Left colon (tissue), 2 donors: ENCODE measurements at regions not wholly inside any gene's neighbourhood (a gene's known extent, or its start where the extent isn't known, plus 50 kb on each side); places are given as distances from the start of the nearest gene placed in this dataset.
"Not testable (repeated sequence)": the region's sequence is repeated elsewhere in the genome, so short reads cannot be mapped to it uniquely, and the experiment has no call there.

Experiments used
- ATAC-seq: fragments of 200-7000 bp; cut with Tn5 transposase; one replicate; pipeline ENCODE4 v1.9.1; 2020; ENCODE audit warnings: mild to moderate bottlenecking, moderate library complexity
- DNase-seq, 2 donors: peaks; one replicate each; pipeline ENCODE4 v3.0.0-alpha.2; 2020
- intact Hi-C, 2 donors: fragments of 100-400 bp; cut with DNase I in 1 of 2; cut with micrococcal nuclease in 1 of 2; formaldehyde crosslinking; loops; one replicate each; pipeline versions ENCODE4 v1.11.2 to v1.14.0; 2022; cut with DNase I, micrococcal nuclease
- donor health status: DM: no; HTN: no; CAD: no.
- donor health status: DM: yes; HTN: yes; CAD: no.

- intact Hi-C loops = no loop called here
- DNase-seq = no peak
- no peak for ATAC-seq
These were observed 2126.3 kb upstream of the ACO1 start for GRCh38 chr9:30258094-30258493.

GRCh38 chr9:30280229-30280900 is 2104.1 kb upstream of the ACO1 start:
- no peak for DNase-seq
- ATAC-seq = no peak
- intact Hi-C loops = no loop called here

DNA sequence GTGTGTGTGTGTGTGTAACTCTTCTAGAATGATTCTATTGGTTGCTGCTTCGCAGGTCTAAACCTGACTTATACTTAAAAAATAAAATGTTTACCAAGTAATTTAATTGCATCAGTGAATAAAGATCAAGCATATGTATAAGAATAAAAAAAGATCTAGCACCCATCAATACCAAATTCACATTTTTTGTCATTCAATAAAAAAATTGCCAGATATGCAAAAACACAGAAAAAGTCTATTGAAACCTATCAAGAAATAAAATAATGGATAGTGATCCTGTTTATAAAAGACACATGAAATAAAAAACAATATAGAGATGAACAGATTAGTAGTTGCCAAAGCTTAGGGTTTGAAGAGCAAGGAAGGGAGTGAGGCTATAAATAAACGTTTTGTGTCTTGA is 2095.0 kb upstream of the ACO1 start:
- ATAC-seq = no peak
- no peak for DNase-seq
- intact Hi-C loops = no loop called here

- intact Hi-C loops, DNase-seq, ATAC-seq: not testable (repeated sequence)
These were observed 2092.4 kb upstream of the ACO1 start for GRCh38 chr9:30292026-30292425.

DNA sequence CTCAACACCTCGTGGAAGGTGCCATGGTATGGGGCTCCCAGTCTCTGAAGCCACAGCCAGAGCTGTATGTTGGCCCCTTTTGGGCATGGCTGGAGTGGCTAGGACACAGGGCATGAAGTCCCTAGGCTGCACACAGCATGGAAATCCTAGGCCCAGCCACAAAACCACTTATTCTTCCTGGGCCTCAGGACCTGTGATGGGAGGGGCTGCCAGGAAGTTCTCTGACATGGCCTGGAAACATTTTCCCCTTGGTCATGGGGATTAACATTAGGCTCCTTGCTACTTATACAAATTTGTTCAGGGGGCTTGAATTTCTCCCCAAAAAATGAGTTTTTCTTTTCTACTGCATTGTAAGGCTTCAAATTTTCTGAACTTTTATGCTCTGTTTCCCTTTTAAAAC is 2091.2 kb upstream of the ACO1 start:
- DNase-seq = no peak
- ATAC-seq = no peak
- intact Hi-C loops = no loop called here

GRCh38 chr9:30299126-30299780 is 2085.2 kb upstream of the ACO1 start:
- ATAC-seq = no peak
- DNase-seq = no peak
- intact Hi-C loops = no loop called here

DNA sequence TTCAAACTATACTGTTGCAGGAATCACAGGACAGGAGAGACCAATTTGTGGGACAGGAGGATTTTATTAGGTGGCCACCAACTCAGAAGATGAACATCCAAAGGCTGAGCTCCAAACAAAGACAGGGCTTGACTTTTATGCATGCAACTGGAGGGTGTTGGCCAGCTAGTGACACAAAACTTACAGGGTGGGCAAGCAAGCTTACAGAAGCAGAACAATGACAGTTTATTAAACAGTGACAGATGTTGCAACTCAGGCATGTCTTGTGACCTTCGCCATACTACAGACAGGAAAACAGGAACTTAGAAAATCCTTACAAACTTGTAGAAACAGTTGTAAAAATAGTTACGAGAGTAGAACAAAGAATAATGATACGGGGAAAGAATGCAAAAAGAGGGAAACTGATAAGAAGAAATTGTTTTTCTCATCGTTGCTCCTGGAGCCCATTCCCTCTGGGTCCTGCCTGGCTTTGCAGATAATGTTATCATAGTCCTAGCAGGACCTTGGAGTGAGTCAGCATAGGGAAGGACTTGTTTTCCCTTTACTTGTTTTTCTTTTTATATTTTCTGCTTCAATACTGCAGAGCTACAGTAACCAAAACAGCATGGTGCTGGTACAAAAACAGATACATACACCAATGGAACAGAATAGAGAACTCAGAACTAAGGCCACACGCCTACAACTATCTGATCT is 2083.0 kb upstream of the ACO1 start:
- ATAC-seq (no peak), DNase-seq (no peak)
- intact Hi-C loops = no loop called here

GRCh38 chr9:30310711-30311110 is 2073.7 kb upstream of the ACO1 start:
- ATAC-seq = no peak
- DNase-seq = no peak
- intact Hi-C loops = no loop called here

DNA sequence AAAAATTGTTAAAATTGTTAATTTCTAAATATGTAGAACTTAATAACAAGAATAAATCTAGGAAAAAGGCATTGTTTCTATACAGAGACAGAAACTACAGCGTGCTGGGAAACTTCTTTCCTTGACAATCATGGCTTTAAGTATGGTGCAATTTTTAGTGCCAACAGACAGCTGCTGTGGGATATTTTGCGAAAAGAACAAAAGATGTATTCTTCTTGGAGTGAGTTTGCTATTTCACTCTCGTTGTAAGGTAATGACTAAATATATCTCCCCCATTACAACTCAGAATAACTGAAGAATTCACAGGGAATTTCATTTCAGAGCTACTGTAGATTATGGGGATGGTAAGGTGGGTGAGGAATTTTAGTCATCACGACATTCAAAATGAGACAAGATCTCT is 2055.0 kb upstream of the ACO1 start:
- DNase-seq = no peak
- no peak for ATAC-seq
- intact Hi-C loops = no loop called here

- no peak for ATAC-seq
- intact Hi-C loops = no loop called here
- no peak for DNase-seq
These were observed 2035.5 kb upstream of the ACO1 start for GRCh38 chr9:30348904-30349303.

GRCh38 chr9:30349526-30350513 is 2034.6 kb upstream of the ACO1 start:
- ATAC-seq (no peak), DNase-seq (no peak)
- intact Hi-C loops = no loop called here

DNA sequence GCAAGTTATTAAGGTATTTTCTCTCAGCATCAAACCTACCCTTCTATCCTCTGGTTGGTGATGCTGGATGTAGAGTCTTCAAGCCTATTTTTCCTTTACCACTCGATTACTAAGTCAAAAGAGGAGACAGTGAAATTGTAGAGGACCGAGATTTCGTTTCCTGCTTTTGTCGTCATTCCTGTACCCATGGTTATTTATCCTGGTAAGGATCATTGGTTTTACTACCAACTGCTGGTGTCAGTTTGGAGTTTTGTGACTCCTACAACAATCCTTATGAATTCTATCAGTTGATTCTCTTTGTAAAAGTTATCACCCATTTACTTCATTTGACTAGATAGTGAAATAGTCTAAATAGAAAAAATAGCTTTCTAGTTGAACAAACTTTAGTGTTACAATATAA is 2028.2 kb upstream of the ACO1 start:
- intact Hi-C loops = no loop called here
- ATAC-seq (no peak), DNase-seq (no peak)

GRCh38 chr9:30362373-30362772 is 2022.1 kb upstream of the ACO1 start:
- ATAC-seq (no peak), DNase-seq (no peak)
- intact Hi-C loops = no loop called here

DNA sequence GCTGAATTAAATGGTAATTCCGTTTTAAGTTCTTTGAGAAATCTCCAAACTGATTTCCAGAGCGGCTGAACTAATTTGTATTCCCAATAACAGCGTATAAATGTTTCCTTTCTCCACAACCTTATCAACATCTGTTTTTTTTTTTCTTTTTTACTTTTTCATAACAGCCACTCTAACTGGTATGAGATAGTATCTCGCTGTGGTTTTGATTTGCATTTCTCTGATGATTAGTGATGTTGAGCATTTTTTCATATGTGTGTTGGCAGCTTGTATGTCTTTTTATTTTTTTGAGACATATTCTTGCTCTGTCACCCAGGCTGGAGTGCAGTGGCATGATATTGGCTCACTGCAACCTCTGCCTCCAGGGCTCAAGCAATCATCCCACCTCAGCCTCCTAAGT is 2018.3 kb upstream of the ACO1 start:
- ATAC-seq, intact Hi-C loops, DNase-seq: not testable (repeated sequence)

- intact Hi-C loops = no loop called here
- DNase-seq = no peak
These were observed 2002.2 kb upstream of the ACO1 start for GRCh38 chr9:30382271-30382670.

GRCh38 chr9:30410273-30410672 is 1974.2 kb upstream of the ACO1 start:
- ATAC-seq = no peak
- no peak for DNase-seq
- intact Hi-C loops = no loop called here

More at GRCh38 chr9:30382271-30382670, 2002.2 kb upstream of the ACO1 start:
- no peak for ATAC-seq

DNA sequence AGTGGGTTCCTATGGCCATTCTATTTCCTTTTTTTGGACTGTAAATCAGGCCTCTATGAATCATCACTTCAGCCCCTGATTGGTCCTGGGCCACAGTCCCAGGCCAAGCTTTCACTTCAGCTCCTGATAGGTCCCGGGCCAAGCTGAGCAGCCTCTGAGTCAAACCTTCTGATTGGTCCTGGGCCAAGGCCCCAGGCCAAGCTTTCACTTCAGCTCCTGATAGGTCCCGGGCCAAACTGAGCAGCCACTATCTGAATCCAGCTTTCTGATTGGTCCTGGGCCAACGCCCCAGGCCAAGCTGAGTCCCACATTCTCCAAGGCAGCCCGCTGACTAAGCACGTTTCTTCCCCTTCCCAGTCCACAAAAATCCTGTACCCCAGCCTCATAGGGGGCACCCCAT is 1972.9 kb upstream of the ACO1 start:
- intact Hi-C loops = no loop called here
- DNase-seq = no peak
- no peak for ATAC-seq

DNA sequence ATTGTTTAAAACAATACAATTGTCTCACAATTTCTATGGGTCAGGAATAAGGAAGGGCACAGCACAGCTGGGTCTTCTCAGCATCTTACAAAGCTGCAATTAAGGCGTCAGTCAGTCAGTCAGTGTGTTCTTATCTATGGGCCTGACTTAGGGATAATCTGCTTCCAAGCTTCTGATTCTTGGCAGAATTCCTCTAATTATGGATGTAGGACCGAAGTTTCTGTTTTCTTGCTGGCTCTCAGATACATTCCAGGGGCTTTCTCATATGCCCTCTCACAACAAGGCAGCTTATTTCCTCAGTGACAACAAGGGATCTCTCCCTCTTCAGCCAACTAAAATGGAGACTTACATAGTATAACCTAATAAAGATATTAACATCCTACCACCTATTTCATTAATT is 1925.3 kb upstream of the ACO1 start:
- DNase-seq (no peak), ATAC-seq (no peak)
- intact Hi-C loops = no loop called here

DNA sequence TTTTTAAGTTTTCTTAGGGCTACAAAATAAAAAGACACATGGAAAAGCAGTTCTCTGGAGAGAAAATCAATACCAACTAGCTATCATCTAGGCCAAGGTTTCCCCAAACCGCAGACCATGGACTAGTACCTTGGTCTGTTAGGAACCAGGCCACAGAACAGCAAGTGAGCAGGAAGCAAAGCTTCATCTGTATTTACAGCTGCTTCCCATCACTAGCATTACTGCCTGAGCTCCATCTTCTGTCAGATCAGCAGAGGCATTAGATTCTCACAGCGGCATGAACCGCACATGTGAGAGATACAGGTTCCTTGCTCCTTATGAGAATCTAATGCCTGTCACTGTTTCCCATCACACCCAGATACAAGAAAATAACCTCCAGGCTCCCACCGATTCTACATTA is 1907.6 kb upstream of the ACO1 start:
- ATAC-seq = no peak
- DNase-seq = no peak
- intact Hi-C loops = no loop called here
